ENCODE measurements at regions not wholly inside any gene's neighbourhood (a gene's known extent, or its start where the extent isn't known, plus 50 kb on each side); places are given as distances from the start of the nearest gene placed in this dataset.
"Not testable (repeated sequence)": the region's sequence is repeated elsewhere in the genome, so short reads cannot be mapped to it uniquely, and the experiment has no call there.

DNA sequence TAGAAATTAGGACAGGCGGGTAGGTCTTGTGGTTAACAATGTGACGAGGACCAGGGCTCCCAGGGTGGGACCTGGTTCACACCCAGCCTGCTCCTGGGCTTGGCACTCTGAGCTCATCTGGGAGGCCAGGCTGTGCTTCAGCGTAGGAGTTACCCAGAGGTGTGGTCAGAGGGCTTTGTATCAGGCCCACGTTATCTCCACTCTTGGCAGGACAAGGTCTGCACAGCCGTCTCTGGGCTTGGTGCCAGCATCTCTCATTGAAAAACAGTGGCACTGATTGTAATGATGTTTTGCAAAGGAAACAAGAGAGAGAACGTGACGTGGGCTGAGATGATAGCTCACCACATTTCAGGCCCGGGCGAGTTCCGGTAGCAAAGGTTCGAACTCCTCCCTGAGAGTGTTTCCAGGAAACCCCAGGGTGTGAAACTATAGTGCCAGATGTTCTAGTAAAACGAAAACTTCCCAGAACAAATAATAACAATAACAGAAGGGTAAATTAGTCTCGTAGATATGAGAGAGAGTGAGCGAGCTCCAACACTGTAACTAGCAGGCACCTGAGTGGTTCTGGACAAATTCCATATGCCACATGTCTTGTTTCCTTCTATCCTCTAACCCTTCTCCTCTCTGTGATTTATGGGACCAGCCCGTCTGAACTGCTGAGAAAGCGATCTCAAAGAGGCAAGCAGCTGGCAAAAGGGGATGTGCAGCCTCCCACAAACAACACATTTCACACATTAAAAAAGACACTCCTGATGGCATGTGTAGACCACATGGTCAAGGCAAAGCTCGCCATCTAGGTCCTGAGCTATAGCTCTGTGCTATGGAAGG lies 227.3 kb downstream of the KTN1 start:
- peak; percentile 79 to 85 for DNase-seq

- no peak for DNase-seq
These were observed 227.9 kb downstream of the KTN1 start for GRCh38 chr14:55807881-55808379.

- no peak for DNase-seq
These were observed 233.6 kb downstream of the KTN1 start for GRCh38 chr14:55813630-55814029.

GRCh38 chr14:55814064-55814463 lies 234.1 kb downstream of the KTN1 start:
- no peak for DNase-seq

- no peak for DNase-seq
These were observed 234.9 kb downstream of the KTN1 start for GRCh38 chr14:55814873-55815272.

GRCh38 chr14:55816225-55816624 lies 236.2 kb downstream of the KTN1 start:
- no peak for DNase-seq

DNA sequence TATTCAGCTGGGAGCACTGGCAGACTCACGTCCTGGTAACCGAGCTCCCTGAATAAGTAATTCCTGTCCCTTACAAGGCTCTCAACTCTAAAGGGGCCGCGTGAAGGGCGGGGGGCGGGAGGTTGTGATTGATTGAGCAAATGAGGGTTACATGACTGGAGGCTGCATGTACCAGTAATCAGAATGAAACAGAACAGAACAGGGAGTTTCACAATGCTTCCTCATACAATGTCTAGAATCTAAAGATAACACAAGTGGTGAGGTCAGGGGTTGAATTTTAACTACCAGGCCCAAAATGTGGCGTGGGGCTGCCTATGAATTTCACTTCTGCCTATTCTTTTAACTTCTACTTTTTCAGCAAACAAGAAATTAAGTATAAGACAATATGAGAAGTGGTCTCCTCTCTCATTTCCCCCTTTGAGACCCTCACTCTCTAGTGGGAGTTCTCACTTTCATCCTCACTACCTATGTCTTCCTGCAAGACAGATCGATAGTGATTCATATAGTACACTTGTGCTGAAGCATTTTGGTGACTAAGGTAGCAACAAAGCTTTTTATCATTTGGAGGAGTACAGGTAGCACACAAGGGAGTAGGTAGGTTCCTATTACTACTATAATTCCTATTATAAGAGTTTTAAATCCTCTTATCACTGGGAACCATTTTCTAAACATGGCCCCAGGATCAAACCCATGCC lies 239.8 kb downstream of the KTN1 start:
- no peak for DNase-seq

- no peak for DNase-seq
These were observed 242.9 kb downstream of the KTN1 start for GRCh38 chr14:55822906-55823305.

DNA sequence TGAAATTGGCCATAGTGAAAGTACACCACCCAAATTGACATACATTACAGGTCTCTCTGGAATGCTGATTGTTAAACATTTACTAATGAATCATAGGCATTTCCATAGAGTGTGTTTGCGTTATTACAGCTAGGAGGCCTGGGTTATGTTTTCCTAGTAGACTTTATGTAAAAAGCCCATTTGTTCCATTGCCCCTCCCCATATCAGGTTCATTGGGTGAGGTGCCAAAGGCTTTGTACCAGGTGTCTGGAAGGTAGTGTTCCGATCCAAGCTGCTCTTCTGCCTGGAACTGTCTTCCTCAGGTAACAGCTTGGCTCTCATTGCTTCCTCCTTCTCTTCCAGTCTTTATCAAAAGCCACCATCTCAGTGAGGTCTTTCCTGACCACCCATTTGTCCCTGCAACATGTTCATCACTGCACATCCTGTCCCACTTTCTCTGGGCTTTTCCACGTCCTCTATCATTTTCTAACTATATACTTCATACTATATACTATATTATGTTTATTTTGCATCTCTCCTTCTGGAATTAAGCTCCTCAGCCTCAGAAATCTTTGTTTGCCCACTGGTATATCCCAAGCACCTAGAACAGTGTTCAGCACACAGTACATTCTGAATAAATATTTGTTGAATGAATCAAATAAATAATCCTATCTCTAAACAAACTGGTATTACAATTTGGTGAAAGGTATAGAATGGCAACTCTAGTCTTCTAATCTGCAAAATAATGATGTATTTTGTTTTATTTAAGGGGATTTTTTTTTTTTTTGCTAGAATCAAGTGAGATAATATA lies 252.3 kb downstream of the KTN1 start:
- DNase-seq: no peak

- no peak for DNase-seq
These were observed 253.0 kb downstream of the KTN1 start for GRCh38 chr14:55832974-55833373.

GRCh38 chr14:55834390-55834789 lies 254.4 kb downstream of the KTN1 start:
- DNase-seq: no peak

- DNase-seq: no peak
These were observed 256.0 kb downstream of the KTN1 start for GRCh38 chr14:55835985-55836384.

GRCh38 chr14:55837467-55837866 lies 257.5 kb downstream of the KTN1 start:
- DNase-seq: no peak

DNA sequence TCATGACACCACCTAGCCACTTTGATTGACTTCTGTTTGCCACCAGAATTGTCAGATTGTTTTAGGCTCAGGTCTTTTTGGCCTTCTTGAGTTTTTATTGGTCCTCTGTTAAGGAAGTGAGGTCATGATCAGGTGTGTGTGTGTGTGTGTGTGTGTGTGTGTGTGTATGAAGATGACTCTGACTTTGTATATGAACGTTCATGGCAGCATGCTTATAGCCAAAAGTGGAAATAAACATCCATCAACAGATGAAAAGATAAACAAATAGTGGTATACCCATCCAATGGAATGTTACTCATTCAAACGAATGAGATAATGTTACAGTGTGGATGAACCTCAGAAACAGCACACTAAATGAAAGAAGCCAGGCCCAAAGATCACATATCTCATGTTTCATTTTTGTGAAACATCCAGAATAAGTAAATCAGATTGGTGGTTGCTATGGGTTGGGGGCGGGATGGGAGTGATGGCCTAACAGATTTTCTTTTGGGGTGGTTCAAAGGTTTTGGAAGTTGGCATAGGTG lies 258.6 kb downstream of the KTN1 start:
- no peak for DNase-seq

GRCh38 chr14:55839301-55839947 lies 259.4 kb downstream of the KTN1 start:
- not testable (repeated sequence) for DNase-seq

DNA sequence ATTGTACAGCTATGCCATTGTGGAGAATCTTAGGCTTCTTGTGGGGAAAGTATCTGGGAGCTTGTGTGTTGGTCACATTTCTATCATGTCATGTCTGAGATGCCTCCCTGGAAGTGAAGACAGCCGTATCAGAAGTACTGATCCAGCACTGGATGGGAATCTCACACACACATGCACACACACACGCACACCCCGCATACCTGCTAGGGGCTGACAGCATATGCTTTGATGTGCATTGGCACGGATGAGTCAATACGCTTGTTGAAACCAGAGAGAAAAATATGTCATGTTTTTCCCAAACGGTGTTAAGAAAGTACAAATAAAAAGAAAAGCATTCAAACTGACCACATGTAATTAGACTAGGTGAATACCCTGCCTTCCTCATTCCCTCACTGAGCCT lies 260.8 kb downstream of the KTN1 start:
- DNase-seq: no peak

DNA sequence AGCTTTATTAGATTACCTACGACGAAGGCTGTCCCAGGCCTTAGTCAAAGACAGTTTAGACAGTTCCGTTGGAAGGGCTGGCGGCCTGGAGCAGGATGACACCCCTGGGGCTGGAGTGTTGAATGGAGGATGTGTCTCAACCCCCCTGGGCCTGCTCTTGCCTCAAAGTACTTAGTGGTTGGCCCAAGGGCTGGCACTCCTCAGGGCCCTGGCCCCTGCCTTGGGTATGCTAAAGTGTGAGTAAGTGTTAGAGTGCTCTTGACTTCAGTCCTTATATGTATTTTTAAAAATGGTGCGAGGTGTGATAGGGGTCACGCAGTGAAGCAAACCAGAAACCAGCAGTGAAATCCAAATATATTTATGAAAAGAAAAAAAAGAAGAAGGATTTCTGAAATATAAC lies 261.6 kb downstream of the KTN1 start:
- DNase-seq: no peak

DNA sequence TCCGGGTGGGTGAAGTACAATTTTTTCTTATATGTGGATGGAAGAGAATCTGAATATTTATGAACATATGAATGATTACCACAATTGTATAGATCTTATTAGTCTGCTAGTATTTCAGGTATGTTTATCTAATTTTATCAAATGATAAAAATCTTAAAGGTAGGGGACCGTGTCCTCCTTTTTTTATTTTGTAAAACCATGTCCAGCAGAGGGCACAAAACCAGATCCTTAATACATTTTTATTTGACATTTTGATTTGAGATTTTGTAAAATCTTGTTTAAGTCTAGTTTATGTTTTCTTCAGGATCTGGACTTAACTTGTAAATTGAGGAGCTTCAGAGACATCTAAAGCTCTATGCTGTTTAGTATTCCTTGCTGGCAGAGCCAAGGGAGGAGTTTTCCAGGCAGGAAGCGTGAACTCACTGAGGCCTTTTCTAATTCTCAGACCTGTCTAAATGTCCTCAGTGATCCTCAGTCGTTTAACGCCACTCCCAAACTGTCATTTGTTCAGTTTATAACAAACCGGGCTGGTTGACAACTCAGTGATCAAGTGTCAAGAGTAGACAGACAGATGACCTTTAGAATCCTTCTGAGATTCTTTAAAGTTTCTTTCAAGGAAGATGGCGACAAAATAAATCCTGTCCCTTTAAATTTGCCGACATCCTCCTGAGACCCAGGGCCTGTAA lies 263.9 kb downstream of the KTN1 start:
- DNase-seq: no peak

GRCh38 chr14:55845963-55846825 lies 266.2 kb downstream of the KTN1 start:
- no peak for DNase-seq

- no peak for DNase-seq
These were observed 266.9 kb downstream of the KTN1 start for GRCh38 chr14:55846826-55847446.

GRCh38 chr14:55847766-55848165 lies 267.8 kb downstream of the KTN1 start:
- DNase-seq: no peak

Data from CD4-positive, alpha-beta T cell treated with Interleukin-4 for 1 hour (primary cell).